SH-SY5Y (cell line): ENCODE measurements at regions not wholly inside any gene's neighbourhood (a gene's known extent, or its start where the extent isn't known, plus 50 kb on each side); places are given as distances from the start of the nearest gene placed in this dataset.

Experiments
- GATA2 ChIP-seq: IDR thresholded peaks from 2 replicates; pipeline ENCODE4 v1.6.1; 2011; ENCODE audit warnings: mild to moderate bottlenecking, low read depth, low read length
- GATA3 ChIP-seq: IDR thresholded peaks from 2 replicates; pipeline ENCODE4 v1.6.1; 2011; ENCODE audit warnings: low read depth, mild to moderate bottlenecking, low read length, moderate library complexity

GRCh38 chr2:155021618-155022017 lies 323.1 kb downstream of the KCNJ3 start:
- TF ChIP-seq GATA2 (no peak), GATA3 (no peak)
